ENCODE measurements at regions not wholly inside any gene's neighbourhood (a gene's known extent, or its start where the extent isn't known, plus 50 kb on each side); places are given as distances from the start of the nearest gene placed in this dataset.

GRCh38 chr3:7817239-7817638 lies 684.4 kb upstream of the LMCD1 start:
- TF ChIP-seq POLR2A (IDR thresholded peaks at IDR 0.05; ENCODE audit: low read depth, low read length) (no peak), POLR2AphosphoS5 (IDR thresholded peaks at IDR 0.05; ENCODE audit: low read depth, low read length) (no peak), SPI1 (IDR thresholded peaks at IDR 0.05; ENCODE audit: low read depth, low read length) (no peak), PAX5 (IDR thresholded peaks at IDR 0.05; ENCODE audit: insufficient read depth, low read length, severe bottlenecking) (no peak), TAF1 (IDR thresholded peaks at IDR 0.05; ENCODE audit: low read depth, low read length) (no peak)

Data from GM12891 (cell line).